Stimulated activated CD4-positive, alpha-beta T cell treated with anti-CD3 and anti-CD28 coated beads, TNF-alpha, amount 100 ng/mL, for 4 hours (primary cell): ENCODE measurements at regions not wholly inside any gene's neighbourhood (a gene's known extent, or its start where the extent isn't known, plus 50 kb on each side); places are given as distances from the start of the nearest gene placed in this dataset.
"Not testable (repeated sequence)": the region's sequence is repeated elsewhere in the genome, so short reads cannot be mapped to it uniquely, and the experiment has no call there.

Experiments used
- DNase-seq, 3 experiments: peaks; one replicate each; pipeline ENCODE4 v3.0.0-alpha.2; 2020; ENCODE audit warnings: low read depth in 3 of 3

DNA sequence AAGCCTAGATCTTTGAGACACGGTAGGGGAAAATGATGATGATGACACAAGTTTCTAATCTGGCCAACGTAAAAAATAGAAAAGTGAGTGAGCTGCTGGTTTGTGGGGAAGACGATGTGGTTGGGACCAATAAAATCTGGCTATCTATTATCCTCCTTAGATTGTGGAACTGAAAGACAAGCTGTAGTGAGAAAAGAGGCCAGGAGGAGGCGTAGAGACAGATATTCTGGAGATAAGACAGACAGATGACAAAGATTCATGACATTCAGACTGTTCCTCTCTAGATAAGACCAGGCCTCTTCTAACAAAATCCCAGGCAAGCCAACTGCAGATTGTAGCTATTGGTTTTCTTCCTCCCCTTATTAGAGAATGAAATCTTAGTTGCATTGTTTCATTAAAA lies 376.3 kb upstream of the UBE2E3 start:
- no peak for DNase-seq

- no peak for DNase-seq
These were observed 379.4 kb upstream of the UBE2E3 start for GRCh38 chr2:180601016-180601415.

DNA sequence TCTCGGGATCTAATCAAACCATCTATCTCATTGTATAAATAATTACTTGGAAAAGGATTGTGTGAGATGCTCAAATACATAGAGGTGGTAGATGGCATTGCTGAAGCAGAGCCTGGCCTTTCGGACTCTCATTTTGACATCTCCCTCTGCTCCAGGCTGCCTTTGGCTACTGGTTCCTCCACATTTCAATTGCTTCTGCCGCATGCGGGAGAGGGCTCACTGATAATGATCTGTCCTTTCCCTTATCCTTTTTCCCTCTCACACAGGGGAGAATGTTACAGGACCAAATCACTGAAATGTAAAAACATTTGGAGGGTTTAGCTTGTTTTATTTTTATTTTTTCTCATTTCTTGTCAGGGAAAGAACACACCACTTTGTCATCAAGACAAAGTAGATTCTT lies 380.6 kb upstream of the UBE2E3 start:
- DNase-seq = no peak

DNA sequence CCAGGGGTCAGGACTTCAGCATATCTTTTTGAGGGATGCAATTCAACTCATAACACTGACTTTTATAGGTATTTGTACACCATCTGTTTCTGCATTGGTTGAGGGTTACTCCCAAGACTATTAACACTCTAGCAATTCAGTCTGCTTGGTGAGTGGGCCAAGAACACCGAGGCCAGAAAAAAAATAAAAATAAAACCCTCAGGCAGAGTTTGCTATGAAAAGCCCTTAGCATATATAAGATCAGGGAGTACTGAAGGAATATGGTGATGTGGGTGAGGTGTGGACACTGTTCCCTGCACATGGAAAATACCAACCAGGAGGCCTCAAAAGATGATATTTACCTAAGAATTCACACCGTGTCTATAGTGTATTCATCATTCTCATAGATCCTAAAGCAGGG lies 383.2 kb upstream of the UBE2E3 start:
- DNase-seq = no peak

GRCh38 chr2:180596453-180596852 lies 384.0 kb upstream of the UBE2E3 start:
- no peak for DNase-seq

GRCh38 chr2:180591947-180592346 lies 388.5 kb upstream of the UBE2E3 start:
- DNase-seq = no peak

GRCh38 chr2:180591093-180591781 lies 389.2 kb upstream of the UBE2E3 start:
- DNase-seq = not testable (repeated sequence)

DNA sequence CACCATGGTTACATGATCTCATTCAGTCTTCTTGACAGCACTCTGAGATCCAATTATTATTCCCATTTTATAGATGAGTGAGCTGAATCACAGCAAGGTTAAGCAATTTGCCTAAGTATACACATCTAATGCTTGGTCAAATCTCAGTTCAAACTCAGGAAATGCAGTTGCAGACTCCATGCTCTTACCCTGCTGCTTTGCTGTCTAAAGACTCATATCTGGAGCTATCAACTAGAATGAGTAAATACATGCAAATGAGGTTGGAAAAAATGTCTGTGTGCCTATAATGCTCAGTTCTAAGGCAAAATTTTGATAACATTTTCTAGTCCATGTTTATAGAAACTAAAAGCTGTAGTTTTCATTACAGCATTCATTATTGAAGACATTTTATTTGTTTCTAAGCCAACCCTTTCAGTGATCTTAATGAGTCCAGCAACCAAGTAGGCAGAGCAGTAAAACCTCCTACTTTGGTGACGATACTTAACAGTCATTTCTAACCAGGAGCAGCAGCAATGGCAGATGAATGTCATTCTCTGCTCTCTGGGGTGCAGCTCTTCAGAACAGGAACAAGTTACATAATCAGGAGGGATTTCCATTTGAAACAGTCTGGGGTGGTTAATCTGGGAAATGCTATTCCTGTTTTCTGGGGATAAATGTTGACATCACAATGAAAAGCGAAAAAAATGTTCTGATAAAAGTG lies 396.8 kb upstream of the UBE2E3 start:
- DNase-seq = no peak

GRCh38 chr2:180579388-180579787 lies 401.0 kb upstream of the UBE2E3 start:
- DNase-seq = no peak

- DNase-seq = no peak
These were observed 402.0 kb upstream of the UBE2E3 start for GRCh38 chr2:180578441-180578840.

DNA sequence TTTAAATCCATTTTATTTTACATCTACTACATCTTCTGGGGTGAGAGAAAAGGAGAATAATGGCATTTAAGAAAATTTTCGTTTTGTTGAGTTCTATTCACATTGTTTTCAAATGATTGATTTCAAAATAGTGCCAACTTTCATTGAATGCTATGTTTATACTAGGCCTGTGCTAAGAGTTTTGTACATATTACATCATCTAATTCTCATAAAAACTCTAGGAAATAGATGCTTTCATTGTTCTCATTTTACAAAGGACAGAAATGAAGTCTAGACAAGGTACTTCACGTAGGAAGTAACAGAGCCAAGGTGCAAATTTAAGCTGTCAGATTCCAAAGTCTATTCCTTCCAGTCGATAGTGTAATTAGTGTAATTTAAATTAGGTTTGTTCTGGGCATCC lies 402.8 kb upstream of the UBE2E3 start:
- DNase-seq = no peak

GRCh38 chr2:180573951-180574350 lies 406.5 kb upstream of the UBE2E3 start:
- DNase-seq = no peak

DNA sequence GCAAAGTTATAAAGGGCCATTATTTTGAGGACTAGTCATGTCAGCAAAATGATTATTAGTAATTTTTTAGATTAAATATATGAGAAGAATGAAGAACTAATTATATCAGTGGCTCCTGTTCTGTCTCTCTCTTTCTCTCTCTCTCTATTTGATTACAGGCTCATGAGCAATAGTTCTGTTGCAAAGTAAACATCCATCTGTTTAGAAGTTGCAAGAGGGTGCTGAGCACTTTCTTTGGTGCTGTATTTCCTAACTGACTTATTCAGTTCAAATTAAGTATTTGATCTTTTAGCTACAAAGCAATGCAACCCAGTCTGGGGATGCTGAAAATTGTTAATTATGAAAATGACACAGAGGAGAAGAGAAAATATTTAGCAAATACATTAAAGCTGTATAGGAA lies 408.1 kb upstream of the UBE2E3 start:
- DNase-seq = no peak

GRCh38 chr2:180571559-180571958 lies 408.8 kb upstream of the UBE2E3 start:
- no peak for DNase-seq

DNA sequence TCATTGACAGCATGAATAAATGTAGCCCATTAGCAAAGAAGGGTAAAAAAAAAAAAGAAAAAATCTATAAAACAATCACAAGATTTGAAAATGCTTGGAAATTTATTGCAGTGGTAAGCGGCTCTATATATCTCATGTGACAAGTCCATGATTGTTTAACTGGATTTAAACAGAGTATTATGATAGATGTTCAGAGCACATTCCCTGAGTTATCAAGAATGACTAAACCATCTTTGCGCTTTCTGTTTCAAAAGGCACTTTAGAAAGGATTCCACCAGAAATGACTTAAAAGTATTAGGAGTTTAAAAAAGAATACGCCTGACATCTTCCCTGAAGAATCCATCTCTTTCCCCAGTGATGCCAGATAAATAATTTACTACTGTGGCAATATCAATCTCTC lies 409.5 kb upstream of the UBE2E3 start:
- no peak for DNase-seq

DNA sequence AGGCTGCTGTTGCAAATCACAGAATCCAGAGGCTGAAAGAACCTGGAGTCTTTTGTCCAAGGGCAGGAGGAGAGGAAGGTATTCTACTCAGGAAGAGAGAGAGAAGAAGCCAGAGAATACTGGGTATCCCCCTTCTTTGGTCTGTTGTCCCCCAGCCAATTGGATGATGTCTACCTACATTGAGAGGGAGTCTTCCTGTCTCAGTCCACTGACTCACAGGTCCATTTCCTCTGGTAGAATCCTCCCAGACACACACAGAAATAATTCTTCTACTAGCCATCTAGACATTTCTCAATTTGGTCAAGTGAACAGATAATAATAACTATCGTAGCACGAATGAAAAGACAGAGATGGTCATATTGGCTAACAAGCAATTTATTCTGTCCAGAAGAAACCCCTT lies 416.4 kb upstream of the UBE2E3 start:
- DNase-seq = no peak

GRCh38 chr2:180562378-180562777 lies 418.0 kb upstream of the UBE2E3 start:
- no peak for DNase-seq

DNA sequence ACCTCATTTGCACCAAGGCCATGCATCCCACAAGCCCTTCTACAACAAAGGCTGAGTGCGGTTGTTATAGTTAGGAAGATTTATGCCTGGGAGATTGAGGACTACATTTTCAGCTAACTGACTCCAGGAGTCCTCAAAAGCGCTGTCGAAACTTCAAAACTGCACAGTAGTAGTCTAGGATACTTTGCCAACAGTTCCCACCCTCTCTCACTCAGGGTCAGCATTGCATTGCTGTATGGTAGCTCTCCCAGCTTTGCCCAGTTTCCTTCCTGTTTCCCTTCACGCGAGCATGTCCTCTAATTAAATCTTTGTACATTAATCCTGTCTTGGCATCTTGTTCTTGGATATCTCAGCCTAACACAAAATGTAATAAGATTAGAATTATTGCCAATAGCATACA lies 420.6 kb upstream of the UBE2E3 start:
- DNase-seq = no peak

GRCh38 chr2:180559038-180559437 lies 421.4 kb upstream of the UBE2E3 start:
- no peak for DNase-seq

DNA sequence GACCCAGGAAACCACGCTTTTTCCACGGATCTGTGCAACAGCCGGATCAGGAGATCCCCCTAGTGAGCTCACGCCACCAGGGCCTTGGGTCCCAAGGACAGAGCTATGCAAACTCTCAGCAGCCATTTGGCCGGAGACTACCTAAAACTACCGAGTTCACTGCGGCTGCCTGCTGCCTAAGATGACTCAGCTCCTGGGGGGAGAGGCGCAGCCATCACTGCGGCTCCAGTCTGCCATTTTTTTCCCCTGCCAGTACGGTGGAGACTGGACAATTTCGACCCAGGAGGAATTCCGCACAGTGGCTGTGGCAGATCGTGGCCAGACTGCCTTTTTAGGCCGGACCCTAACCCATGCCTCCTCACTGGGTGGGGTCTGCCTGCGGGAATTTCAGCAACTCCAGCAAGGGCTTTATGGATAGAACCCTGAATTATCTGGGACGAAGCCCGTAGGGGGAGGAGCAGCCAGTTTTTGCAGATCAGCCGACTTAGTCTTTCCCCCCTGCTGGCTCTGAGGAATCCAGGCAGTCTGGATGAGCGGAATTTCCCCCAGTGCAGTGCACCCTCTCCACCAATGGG lies 424.9 kb upstream of the UBE2E3 start:
- DNase-seq = no peak

DNA sequence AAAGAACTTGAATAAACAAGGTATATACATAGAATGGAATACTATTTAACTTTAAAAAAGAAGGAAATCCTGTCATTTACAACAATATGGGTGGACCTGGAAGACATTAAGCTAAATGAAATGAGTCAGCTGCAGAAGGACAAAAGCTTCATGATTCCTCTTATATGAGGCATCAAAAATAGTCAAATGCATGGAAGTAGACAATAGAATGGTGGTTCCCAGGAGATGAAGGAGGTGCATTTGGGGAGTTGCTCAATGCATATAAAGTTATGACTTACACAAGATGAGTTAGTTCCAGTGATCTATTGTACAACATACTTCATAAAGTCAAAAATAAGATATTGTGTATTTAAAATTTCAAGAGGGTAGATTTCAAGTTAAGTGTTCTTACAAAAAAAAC lies 426.1 kb upstream of the UBE2E3 start:
- DNase-seq = no peak

GRCh38 chr2:180553094-180553715 lies 427.2 kb upstream of the UBE2E3 start:
- DNase-seq = no peak

DNA sequence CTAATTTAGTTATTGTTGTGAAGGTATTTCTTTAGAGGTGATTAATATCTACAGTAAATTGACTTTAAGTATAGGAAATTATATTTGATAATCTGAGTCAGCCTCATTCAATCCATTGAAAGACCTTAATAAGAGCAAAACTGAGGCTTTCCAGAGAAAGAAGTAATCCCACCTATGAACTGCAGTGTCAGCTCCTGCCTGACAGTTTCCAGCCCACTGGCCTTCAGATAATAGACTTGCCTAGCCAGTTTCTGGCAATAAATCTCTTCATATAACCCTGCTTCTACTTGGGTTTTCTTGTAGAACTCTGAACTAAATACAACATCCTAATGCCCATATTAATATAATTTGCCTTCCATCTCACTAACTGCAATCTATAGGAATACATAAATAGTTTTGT lies 437.9 kb upstream of the UBE2E3 start:
- no peak for DNase-seq
